ENCODE measurements at regions not wholly inside any gene's neighbourhood (a gene's known extent, or its start where the extent isn't known, plus 50 kb on each side); places are given as distances from the start of the nearest gene placed in this dataset.

GRCh38 chr1:81477710-81478109 is 323.0 kb upstream of the ADGRL2 start:
- Mint-ChIP-seq H3K27me3 (ENCODE audit: unreplicated experiment) (no peaks in the 10 kb centered on the region), H3K4me3 (ENCODE audit: low read depth, unreplicated experiment) (no peak overlapping the region), H3K36me3 (ENCODE audit: insufficient read depth, unreplicated experiment) (no peaks in the 10 kb centered on the region), H3K27ac (ENCODE audit: unreplicated experiment) (no peak overlapping the region), H3K9me3 (ENCODE audit: low read depth, unreplicated experiment) (no peaks in the 10 kb centered on the region), H3K4me1 (ENCODE audit: low read depth, unreplicated experiment) (no peaks in the 10 kb centered on the region)
- DNase-seq, result no peak
- intact Hi-C loops (cut with micrococcal nuclease; ENCODE audit: unreplicated experiment), result no loop called here
- BruUV-seq (replicated peaks), result no TSS peak
- TF ChIP-seq, protein P1, sequence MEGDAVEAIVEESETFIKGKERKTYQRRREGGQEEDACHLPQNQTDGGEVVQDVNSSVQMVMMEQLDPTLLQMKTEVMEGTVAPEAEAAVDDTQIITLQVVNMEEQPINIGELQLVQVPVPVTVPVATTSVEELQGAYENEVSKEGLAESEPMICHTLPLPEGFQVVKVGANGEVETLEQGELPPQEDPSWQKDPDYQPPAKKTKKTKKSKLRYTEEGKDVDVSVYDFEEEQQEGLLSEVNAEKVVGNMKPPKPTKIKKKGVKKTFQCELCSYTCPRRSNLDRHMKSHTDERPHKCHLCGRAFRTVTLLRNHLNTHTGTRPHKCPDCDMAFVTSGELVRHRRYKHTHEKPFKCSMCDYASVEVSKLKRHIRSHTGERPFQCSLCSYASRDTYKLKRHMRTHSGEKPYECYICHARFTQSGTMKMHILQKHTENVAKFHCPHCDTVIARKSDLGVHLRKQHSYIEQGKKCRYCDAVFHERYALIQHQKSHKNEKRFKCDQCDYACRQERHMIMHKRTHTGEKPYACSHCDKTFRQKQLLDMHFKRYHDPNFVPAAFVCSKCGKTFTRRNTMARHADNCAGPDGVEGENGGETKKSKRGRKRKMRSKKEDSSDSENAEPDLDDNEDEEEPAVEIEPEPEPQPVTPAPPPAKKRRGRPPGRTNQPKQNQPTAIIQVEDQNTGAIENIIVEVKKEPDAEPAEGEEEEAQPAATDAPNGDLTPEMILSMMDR (IDR thresholded peaks at IDR 0.05; ENCODE audit: unreplicated experiment), result no peak
- CTCF ChIA-PET, result interaction anchor here (0.7 kb wide), 1 partner anchor 49 kb away, joined by 3 read pairs; no protein-coding TSS in a partner anchor

DNA sequence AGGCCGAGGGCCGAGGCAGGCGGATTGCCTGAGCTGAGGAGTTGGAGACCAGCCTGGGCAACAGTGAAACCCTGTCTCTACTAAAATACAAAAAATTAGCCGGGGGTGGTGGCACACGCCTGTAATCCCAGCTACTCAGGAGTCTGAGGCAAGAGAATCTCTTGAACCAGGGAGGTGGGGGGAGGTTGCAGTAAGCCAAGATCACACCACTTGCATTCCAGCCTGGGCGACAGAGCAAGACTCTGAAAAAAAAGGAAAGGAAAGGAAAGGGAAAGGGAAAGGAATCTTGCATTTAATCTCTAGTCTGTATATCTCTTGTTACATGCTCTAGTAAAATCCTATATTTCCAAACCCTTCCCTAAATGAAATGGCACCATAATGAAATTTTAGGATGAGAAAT is 328.3 kb upstream of the ADGRL2 start:
- TF ChIP-seq, protein P1 (IDR thresholded peaks at IDR 0.05; ENCODE audit: unreplicated experiment), result no peak
- Mint-ChIP-seq H3K27me3 (ENCODE audit: unreplicated experiment) (no peaks in the 10 kb centered on the region), H3K36me3 (ENCODE audit: insufficient read depth, unreplicated experiment) (no peaks in the 10 kb centered on the region), H3K27ac (ENCODE audit: unreplicated experiment) (no peak overlapping the region), H3K4me3 (ENCODE audit: low read depth, unreplicated experiment) (no peak overlapping the region), H3K4me1 (ENCODE audit: low read depth, unreplicated experiment) (no peaks in the 10 kb centered on the region), H3K9me3 (ENCODE audit: low read depth, unreplicated experiment) (no peaks in the 10 kb centered on the region)
- no peak for DNase-seq
- intact Hi-C loops (cut with micrococcal nuclease; ENCODE audit: unreplicated experiment), result no loop called here
- BruUV-seq (replicated peaks), result no TSS peak
- CTCF ChIA-PET, result interaction anchor here (1.7 kb wide), 1 partner anchor 10 kb away, joined by 3 read pairs; no protein-coding TSS in a partner anchor

- no peak for DNase-seq
- H3K4me1 Mint-ChIP-seq (ENCODE audit: low read depth, unreplicated experiment), result no peaks in the 10 kb centered on the region
- intact Hi-C loops (cut with micrococcal nuclease; ENCODE audit: unreplicated experiment), result no loop called here
- no peaks in the 10 kb centered on the region for H3K27me3 Mint-ChIP-seq (ENCODE audit: unreplicated experiment)
- H3K27ac Mint-ChIP-seq (ENCODE audit: unreplicated experiment), result no peak overlapping the region
- H3K4me3 Mint-ChIP-seq (ENCODE audit: low read depth, unreplicated experiment), result no peak overlapping the region
- TF ChIP-seq, protein P1 (IDR thresholded peaks at IDR 0.05; ENCODE audit: unreplicated experiment), result no peak
- H3K9me3 Mint-ChIP-seq (ENCODE audit: low read depth, unreplicated experiment), result no peaks in the 10 kb centered on the region
- BruUV-seq (replicated peaks), result no TSS peak
- H3K36me3 Mint-ChIP-seq (ENCODE audit: insufficient read depth, unreplicated experiment), result no peaks in the 10 kb centered on the region
- CTCF ChIA-PET, result interaction anchor here (1.0 kb wide), 1 partner anchor 289 kb away, joined by 3 read pairs; no protein-coding TSS in a partner anchor
These were observed 329.5 kb upstream of the ADGRL2 start for GRCh38 chr1:81471255-81471654.

GRCh38 chr1:81470275-81470674 is 330.5 kb upstream of the ADGRL2 start:
- H3K27ac Mint-ChIP-seq (ENCODE audit: unreplicated experiment), result no peak overlapping the region
- CTCF ChIA-PET, result no interaction called here
- TF ChIP-seq, protein P1 (IDR thresholded peaks at IDR 0.05; ENCODE audit: unreplicated experiment), result no peak
- no peak overlapping the region for H3K4me3 Mint-ChIP-seq (ENCODE audit: low read depth, unreplicated experiment)
- BruUV-seq (replicated peaks), result no TSS peak
- no peaks in the 10 kb centered on the region for H3K36me3 Mint-ChIP-seq (ENCODE audit: insufficient read depth, unreplicated experiment)
- no peaks in the 10 kb centered on the region for H3K4me1 Mint-ChIP-seq (ENCODE audit: low read depth, unreplicated experiment)
- no peak for DNase-seq
- H3K27me3 Mint-ChIP-seq (ENCODE audit: unreplicated experiment), result no peaks in the 10 kb centered on the region
- no peaks in the 10 kb centered on the region for H3K9me3 Mint-ChIP-seq (ENCODE audit: low read depth, unreplicated experiment)
- intact Hi-C loops (cut with micrococcal nuclease; ENCODE audit: unreplicated experiment), result no loop called here
